Astrocyte of the cerebellum (primary cell): ENCODE measurements at regions not wholly inside any gene's neighbourhood (a gene's known extent, or its start where the extent isn't known, plus 50 kb on each side); places are given as distances from the start of the nearest gene placed in this dataset.

Experiments
- DNase-seq: peaks from one replicate; pipeline ENCODE4 v3.0.0-alpha.2; 2011; ENCODE audit warnings: low read depth
- H3K4me3 ChIP-seq: 2 replicates; pipeline ENCODE4 v1.5.1; 2011; ENCODE audit warnings: mild to moderate bottlenecking, low read depth, low read length, moderate library complexity
- CTCF ChIP-seq: IDR thresholded peaks from 2 replicates; pipeline ENCODE4 v1.5.1; 2012; ENCODE audit warnings: low read length, low read depth, moderate library complexity, mild to moderate bottlenecking; ENCODE audit errors: missing control alignments
- in situ Hi-C: cut with HindIII; loops from 2 replicates; pipeline ENCODE4 v1.10.0; 2017; ENCODE audit warnings: low sequenced_read_pairs

GRCh38 chr2:217386041-217386440 lies 526.2 kb upstream of the TNP1 start:
- TF ChIP-seq CTCF, result no peak
- no peak for DNase-seq
- in situ Hi-C loops, result loop anchor here (5.0 kb wide), 1 partner anchor 66 kb away; no protein-coding TSS in a partner anchor
- no peak overlapping the region for H3K4me3 ChIP-seq

- no peak for DNase-seq
- no peak for TF ChIP-seq CTCF
- H3K4me3 ChIP-seq, result no peak overlapping the region
- in situ Hi-C loops, result no loop called here
Observed at GRCh38 chr2:217383620-217384019, 523.8 kb upstream of the TNP1 start.

GRCh38 chr2:217382794-217383193 lies 522.9 kb upstream of the TNP1 start:
- no peak for DNase-seq
- H3K4me3 ChIP-seq, result no peak overlapping the region
- TF ChIP-seq CTCF, result no peak
- in situ Hi-C loops, result no loop called here

GRCh38 chr2:217379807-217380206 lies 519.9 kb upstream of the TNP1 start:
- DNase-seq, result no peak
- in situ Hi-C loops, result no loop called here
- H3K4me3 ChIP-seq, result no peak overlapping the region
- no peak for TF ChIP-seq CTCF

- in situ Hi-C loops, result no loop called here
- no peak overlapping the region for H3K4me3 ChIP-seq
Observed at GRCh38 chr2:217372794-217373193, 512.9 kb upstream of the TNP1 start.

GRCh38 chr2:217371781-217372213 lies 511.9 kb upstream of the TNP1 start:
- DNase-seq, result no peak
- in situ Hi-C loops, result no loop called here

More at GRCh38 chr2:217372794-217373193, 512.9 kb upstream of the TNP1 start:
- DNase-seq, result no peak
- TF ChIP-seq CTCF, result no peak

More at GRCh38 chr2:217371781-217372213, 511.9 kb upstream of the TNP1 start:
- H3K4me3 ChIP-seq, result no peak overlapping the region
- no peak for TF ChIP-seq CTCF
